ENCODE measurements at regions not wholly inside any gene's neighbourhood (a gene's known extent, or its start where the extent isn't known, plus 50 kb on each side); places are given as distances from the start of the nearest gene placed in this dataset.

DNA sequence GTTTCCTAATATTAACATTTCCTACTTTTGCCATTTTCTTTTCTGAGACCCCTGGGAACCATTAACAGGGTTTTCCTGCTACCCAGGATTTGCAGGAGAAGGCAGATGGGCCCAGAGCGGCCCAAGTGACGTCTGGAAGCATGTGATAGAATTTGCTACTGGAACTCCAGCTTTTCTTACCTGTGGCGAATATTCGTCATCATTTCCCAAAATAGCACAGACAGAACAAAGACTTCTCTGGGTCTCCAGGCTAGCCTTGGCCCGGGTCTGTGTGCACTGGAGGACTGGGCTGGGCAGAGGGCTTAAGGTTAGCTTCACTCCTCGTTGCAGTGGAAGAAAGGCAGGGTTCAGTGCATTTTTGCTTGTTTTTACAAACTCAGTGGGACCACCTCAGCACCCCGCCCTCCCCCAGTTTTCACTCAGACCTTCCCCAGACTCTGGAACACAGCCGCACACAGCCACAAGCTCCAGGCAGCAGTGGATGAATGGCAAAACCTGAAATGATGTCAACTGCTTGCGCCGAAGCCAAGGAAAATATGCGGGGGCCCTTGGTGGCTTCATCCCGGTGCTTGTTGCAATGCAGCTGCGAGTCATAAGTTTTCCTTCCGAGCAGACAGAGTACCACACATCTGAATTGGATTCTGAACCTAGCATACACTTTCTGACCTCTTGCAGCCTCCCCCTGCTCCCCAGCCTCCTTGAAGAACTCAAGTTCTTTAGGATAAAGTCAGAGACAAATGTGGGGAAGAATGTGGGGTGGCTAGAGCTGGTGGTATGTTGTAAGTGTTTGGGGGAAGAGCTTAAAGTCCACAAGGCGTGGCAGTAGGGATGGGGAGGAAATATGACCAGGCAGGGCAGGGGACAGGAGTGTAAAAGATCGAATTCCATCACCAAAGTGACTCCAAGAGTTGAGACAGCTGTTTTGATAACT lies 586.0 kb downstream of the CCDC171 start:
- TF ChIP-seq, protein P1, sequence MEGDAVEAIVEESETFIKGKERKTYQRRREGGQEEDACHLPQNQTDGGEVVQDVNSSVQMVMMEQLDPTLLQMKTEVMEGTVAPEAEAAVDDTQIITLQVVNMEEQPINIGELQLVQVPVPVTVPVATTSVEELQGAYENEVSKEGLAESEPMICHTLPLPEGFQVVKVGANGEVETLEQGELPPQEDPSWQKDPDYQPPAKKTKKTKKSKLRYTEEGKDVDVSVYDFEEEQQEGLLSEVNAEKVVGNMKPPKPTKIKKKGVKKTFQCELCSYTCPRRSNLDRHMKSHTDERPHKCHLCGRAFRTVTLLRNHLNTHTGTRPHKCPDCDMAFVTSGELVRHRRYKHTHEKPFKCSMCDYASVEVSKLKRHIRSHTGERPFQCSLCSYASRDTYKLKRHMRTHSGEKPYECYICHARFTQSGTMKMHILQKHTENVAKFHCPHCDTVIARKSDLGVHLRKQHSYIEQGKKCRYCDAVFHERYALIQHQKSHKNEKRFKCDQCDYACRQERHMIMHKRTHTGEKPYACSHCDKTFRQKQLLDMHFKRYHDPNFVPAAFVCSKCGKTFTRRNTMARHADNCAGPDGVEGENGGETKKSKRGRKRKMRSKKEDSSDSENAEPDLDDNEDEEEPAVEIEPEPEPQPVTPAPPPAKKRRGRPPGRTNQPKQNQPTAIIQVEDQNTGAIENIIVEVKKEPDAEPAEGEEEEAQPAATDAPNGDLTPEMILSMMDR (IDR thresholded peaks at IDR 0.05): no peak

DNA sequence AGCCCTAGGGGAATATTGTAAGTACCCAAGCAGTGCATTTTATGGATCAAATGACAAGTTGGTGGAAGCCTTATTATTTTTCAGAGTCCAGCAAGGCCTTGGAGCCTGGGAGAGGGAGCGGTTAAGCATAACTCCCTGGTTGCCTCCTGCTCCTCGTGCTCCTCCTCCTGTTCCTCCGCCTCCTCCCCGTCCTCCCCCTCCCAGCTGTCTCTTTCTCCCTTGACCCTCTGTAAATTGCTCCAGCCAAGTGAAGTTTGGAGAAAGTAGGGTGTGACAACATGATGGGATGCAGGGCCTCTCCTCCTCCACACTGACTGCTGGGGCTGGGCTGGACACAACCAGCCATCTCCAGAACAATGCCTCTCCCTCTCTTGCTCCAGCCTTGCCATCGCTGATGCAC lies 586.9 kb downstream of the CCDC171 start:
- TF ChIP-seq, protein P1 (IDR thresholded peaks at IDR 0.05): no peak

DNA sequence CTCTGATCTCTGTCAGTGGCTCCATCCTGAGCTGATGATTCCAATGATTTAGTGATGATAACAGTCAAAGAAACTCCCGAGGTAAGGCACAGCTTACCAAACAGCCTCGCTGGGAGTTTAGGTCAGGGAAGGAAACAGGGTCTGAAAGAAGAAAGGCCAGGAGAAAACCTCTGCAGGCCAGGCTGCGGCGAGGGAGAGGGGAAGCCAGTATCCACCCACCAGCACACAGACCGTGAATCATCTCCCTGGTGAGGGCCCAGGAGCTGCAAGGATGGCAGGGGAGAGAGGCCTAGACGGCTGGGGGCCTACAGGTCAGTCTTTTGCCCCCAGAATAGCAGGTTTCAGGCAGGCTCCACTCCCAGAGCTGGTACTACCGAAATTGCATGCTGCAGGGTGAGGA lies 590.5 kb downstream of the CCDC171 start:
- TF ChIP-seq, protein P1 (IDR thresholded peaks at IDR 0.05): no peak

DNA sequence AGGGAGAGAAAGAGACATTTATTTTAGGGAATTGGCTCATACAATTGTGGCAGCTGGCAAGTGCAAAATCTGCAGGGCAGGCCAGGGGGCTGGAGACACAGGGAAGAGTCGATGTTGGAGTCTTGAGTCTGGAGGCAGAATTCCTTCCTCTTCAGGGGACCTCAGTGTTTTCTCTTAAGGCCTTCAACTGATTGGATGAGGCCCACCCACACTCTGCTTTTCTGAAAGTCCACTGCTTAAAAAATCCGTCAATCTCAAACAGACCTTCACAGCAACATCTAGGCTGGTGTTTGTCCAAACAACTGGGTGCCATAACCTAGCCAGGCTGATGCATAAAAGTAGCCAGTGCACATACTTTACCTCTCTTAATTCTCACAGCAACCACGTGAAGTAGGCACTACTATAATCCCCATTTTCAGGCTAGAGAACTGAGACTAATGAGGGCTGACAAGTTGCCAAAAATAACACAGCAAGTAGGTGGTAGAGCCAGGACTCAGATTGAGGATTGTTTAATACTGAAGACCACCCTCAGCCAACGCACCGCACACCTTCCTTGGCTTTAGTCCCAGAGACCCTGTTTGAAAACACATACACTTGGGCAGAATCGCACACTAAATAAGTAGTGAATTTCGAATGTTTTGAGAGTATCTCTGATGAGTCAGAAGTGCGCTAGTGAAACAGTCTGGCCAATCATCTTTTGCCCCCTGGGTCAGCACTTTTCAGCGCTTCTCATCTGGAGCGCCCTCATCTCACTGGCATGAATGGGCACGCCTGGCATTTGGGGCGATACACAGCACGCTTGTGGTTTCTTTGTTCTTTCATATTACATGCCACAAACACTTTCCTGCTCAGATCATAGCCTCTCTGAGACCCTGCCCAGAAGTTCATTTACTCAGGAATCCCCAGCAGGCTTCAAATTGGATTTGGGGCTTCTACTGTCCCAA lies 591.4 kb downstream of the CCDC171 start:
- TF ChIP-seq, protein P1 (IDR thresholded peaks at IDR 0.05): no peak

DNA sequence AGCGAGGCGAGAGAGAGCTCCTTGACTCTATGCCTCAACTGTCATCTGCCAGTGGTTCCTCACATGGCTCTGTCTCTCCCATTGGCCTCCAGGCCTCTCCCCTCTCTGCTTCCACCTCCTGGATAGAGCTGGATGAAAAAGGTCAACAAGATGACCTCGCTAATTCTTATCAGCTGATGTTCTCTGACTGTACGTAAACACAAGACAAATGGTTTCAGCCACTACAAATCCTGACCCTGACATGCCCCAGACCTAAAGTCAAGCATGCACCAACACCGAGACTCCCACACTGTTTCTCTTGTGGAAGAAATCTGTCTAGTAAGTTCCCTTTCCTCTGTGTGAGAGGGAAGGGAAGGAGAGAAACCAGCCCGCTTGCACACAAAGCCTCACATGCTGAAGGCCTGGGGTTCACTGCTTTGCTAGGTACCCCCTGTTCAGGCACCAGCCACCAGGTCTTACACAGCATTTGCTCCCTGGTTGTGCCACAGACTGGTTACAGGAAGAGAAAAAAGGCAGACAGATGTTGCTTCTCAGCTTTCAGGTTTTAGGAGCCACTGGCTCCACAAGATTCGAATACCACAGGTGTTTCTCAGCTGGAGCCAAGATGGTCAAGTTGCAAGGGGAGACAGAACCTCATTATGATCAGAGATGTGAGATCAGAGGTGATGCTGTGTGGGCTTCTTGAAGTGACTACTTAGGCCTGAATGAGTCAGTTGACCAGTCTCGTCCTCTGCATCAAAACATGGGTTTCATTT lies 592.5 kb downstream of the CCDC171 start:
- TF ChIP-seq, protein P1 (IDR thresholded peaks at IDR 0.05): no peak

DNA sequence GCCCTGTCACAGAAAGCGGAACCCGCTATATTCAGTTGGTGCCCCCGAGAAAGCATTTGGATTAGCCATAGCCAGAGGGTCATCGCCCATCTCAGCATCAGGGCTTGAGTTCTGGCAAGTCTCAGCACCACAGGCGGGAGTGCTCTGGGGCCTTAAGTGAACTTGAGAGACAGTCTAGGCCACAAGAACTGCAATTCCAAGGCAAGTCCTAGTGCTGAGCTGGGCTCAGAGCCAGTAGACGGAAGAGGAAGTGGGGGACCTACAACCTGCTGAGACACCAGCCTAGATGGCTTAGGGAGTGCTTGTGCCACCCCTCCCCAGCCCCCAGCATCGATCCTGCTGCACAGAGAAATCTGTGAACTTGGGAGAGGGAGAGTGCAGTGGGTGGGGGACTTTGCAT lies 594.9 kb downstream of the CCDC171 start:
- TF ChIP-seq, protein P1 (IDR thresholded peaks at IDR 0.05): no peak

DNA sequence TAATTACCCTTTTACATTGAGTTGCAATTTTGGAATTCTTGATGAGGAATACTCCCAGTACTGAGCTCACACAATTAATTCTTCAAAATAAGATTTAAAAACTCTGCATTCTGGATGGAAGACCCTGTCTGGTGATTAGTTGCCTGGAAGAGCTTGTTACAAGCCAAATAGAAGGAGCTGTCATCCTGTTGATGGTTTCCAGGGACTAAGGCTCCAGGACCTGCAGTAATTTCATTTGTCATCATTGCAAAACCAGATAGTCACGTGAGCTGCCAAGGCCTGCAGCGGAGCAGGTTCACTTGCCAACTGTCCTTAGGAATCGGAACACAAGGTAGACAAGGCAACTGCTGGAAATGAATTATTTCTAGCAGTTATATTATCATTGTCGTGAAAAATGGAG lies 597.7 kb downstream of the CCDC171 start:
- TF ChIP-seq, protein P1 (IDR thresholded peaks at IDR 0.05): no peak
